ENCODE measurements at regions not wholly inside any gene's neighbourhood (a gene's known extent, or its start where the extent isn't known, plus 50 kb on each side); places are given as distances from the start of the nearest gene placed in this dataset.

GRCh38 chr17:15161395-15161794, 103.7 kb downstream of the PMP22 start:
- Histone ChIP-seq H3K27me3 (ENCODE audit: insufficient read depth, poor library complexity, severe bottlenecking) (no peaks in the 10 kb centered on the region), H3K4me3 (ENCODE audit: severe bottlenecking) (no peak overlapping the region), H3K36me3 (ENCODE audit: low read depth) (no peaks in the 10 kb centered on the region), H3K27ac (ENCODE audit: poor library complexity, severe bottlenecking) (no peak overlapping the region), H3K4me1 (ENCODE audit: insufficient read depth, poor library complexity, severe bottlenecking) (no peaks in the 10 kb centered on the region), H3K9me3 (ENCODE audit: severe bottlenecking) (no peaks in the 10 kb centered on the region)
- DNase-seq (ENCODE audit: low spot score), result no peak
- ATAC-seq (ENCODE audit: low read depth), result no peak
- TF ChIP-seq, protein P1, sequence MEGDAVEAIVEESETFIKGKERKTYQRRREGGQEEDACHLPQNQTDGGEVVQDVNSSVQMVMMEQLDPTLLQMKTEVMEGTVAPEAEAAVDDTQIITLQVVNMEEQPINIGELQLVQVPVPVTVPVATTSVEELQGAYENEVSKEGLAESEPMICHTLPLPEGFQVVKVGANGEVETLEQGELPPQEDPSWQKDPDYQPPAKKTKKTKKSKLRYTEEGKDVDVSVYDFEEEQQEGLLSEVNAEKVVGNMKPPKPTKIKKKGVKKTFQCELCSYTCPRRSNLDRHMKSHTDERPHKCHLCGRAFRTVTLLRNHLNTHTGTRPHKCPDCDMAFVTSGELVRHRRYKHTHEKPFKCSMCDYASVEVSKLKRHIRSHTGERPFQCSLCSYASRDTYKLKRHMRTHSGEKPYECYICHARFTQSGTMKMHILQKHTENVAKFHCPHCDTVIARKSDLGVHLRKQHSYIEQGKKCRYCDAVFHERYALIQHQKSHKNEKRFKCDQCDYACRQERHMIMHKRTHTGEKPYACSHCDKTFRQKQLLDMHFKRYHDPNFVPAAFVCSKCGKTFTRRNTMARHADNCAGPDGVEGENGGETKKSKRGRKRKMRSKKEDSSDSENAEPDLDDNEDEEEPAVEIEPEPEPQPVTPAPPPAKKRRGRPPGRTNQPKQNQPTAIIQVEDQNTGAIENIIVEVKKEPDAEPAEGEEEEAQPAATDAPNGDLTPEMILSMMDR (IDR thresholded peaks at IDR 0.05; ENCODE audit: poor library complexity, severe bottlenecking), result no peak

GRCh38 chr17:15157051-15157450, 108.1 kb downstream of the PMP22 start:
- Histone ChIP-seq H3K27me3 (ENCODE audit: insufficient read depth, poor library complexity, severe bottlenecking) (no peaks in the 10 kb centered on the region), H3K36me3 (ENCODE audit: low read depth) (no peaks in the 10 kb centered on the region), H3K9me3 (ENCODE audit: severe bottlenecking) (no peaks in the 10 kb centered on the region), H3K4me3 (ENCODE audit: severe bottlenecking) (no peak overlapping the region), H3K4me1 (ENCODE audit: insufficient read depth, poor library complexity, severe bottlenecking) (no peaks in the 10 kb centered on the region), H3K27ac (ENCODE audit: poor library complexity, severe bottlenecking) (no peak overlapping the region)
- TF ChIP-seq, protein P1 (IDR thresholded peaks at IDR 0.05; ENCODE audit: poor library complexity, severe bottlenecking), result no peak
- DNase-seq (ENCODE audit: low spot score) (no peak), ATAC-seq (ENCODE audit: low read depth) (no peak)

DNA sequence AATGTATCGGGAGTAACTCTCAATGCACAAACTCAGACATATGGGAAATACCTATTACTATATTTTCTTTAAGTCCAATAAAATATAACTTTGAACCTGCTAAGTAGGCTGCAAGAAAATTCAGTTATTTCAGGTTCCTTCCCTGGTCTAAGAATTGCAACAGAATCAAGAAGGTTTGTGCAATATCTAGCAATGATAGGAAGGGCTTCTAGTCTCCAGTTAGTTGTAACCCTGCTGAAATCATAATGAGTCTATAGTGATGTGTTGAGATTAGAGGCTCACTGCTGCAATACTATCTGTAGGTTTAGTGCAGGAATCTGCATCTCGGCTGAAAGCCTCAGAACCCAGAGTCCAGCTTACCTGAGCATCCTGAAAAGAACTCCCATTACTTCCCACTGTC, 110.5 kb downstream of the PMP22 start:
- Histone ChIP-seq H3K4me3 (ENCODE audit: severe bottlenecking) (no peak overlapping the region), H3K9me3 (ENCODE audit: severe bottlenecking) (no peaks in the 10 kb centered on the region), H3K27ac (ENCODE audit: poor library complexity, severe bottlenecking) (no peak overlapping the region), H3K27me3 (ENCODE audit: insufficient read depth, poor library complexity, severe bottlenecking) (no peaks in the 10 kb centered on the region), H3K4me1 (ENCODE audit: insufficient read depth, poor library complexity, severe bottlenecking) (no peaks in the 10 kb centered on the region), H3K36me3 (ENCODE audit: low read depth) (no peaks in the 10 kb centered on the region)
- ATAC-seq (ENCODE audit: low read depth) (no peak), DNase-seq (ENCODE audit: low spot score) (no peak)
- TF ChIP-seq, protein P1 (IDR thresholded peaks at IDR 0.05; ENCODE audit: poor library complexity, severe bottlenecking), result no peak

DNA sequence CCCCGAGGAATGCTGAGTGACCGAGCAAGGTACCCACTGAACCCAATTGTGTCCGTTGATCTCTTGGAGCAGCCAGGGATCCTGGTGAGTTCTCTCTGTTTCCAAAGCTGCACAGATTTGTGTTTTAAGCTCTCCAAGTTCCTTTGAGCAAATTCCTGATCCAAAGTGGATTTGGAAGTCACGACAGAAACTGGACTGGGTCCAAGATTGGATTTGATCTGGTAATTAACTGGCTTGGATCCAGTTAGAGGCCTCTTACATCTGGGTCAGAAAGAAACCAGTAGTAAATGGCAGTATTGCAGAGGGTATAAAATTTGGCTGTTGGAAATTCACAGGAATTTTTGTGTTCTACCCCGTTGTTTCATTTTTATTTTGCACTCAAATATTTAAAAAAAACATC, 119.5 kb downstream of the PMP22 start:
- TF ChIP-seq, protein P1 (IDR thresholded peaks at IDR 0.05; ENCODE audit: poor library complexity, severe bottlenecking), result no peak
- no peaks in the 10 kb centered on the region for H3K27me3 ChIP-seq (ENCODE audit: insufficient read depth, poor library complexity, severe bottlenecking)
- H3K4me1 ChIP-seq (ENCODE audit: insufficient read depth, poor library complexity, severe bottlenecking), result no peaks in the 10 kb centered on the region
- no peak overlapping the region for H3K27ac ChIP-seq (ENCODE audit: poor library complexity, severe bottlenecking)
- ATAC-seq (ENCODE audit: low read depth) (no peak), DNase-seq (ENCODE audit: low spot score) (no peak)
- H3K4me3 ChIP-seq (ENCODE audit: severe bottlenecking), result no peak overlapping the region
- no peaks in the 10 kb centered on the region for H3K9me3 ChIP-seq (ENCODE audit: severe bottlenecking)
- no peaks in the 10 kb centered on the region for H3K36me3 ChIP-seq (ENCODE audit: low read depth)

DNA sequence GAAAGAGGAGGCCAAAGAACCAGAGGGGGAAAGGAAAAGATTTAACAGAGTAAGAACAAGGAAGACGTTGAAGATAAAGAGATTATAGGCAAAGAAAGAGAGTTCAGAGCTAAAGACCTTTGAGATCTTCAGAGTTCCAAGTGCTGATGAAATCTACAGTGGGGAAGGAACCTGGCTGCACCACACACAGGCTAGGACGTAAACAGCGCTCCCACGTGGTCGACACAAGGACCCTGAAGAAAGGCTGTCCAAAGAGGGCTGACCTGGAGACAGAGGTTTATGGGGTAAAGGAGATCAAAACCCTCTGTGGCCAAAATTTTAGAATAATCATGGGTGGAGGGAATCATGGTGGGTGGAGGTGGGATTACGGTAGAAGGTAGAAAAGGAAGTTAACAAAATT, 121.6 kb downstream of the PMP22 start:
- H3K9me3 ChIP-seq (ENCODE audit: severe bottlenecking), result no peaks in the 10 kb centered on the region
- no peak for ATAC-seq (ENCODE audit: low read depth)
- DNase-seq (ENCODE audit: low spot score), result no peak

More for the DNA sequence above, 121.6 kb downstream of the PMP22 start:
- TF ChIP-seq, protein P1 (IDR thresholded peaks at IDR 0.05; ENCODE audit: poor library complexity, severe bottlenecking), result no peak
- Histone ChIP-seq H3K27ac (ENCODE audit: poor library complexity, severe bottlenecking) (no peak overlapping the region), H3K36me3 (ENCODE audit: low read depth) (no peaks in the 10 kb centered on the region), H3K4me1 (ENCODE audit: insufficient read depth, poor library complexity, severe bottlenecking) (peaks cover 6% of the 10 kb centered on the region), H3K4me3 (ENCODE audit: severe bottlenecking) (no peak overlapping the region), H3K27me3 (ENCODE audit: insufficient read depth, poor library complexity, severe bottlenecking) (no peaks in the 10 kb centered on the region)

All from RWPE2 (cell line).